ENCODE measurements at regions not wholly inside any gene's neighbourhood (a gene's known extent, or its start where the extent isn't known, plus 50 kb on each side); places are given as distances from the start of the nearest gene placed in this dataset.

- Histone ChIP-seq H3K79me1 (ENCODE audit: low read length) (no peaks in the 10 kb centered on the region), H3K4me1 (ENCODE audit: control insufficient read depth, low read depth, low read length) (no peaks in the 10 kb centered on the region), H2AK5ac (ENCODE audit: low read length) (no peak overlapping the region), H2BK5ac (ENCODE audit: low read length) (no peak overlapping the region), H2BK15ac (replicated peaks; ENCODE audit: low read depth) (no peak overlapping the region), H3K23ac (ENCODE audit: low read length) (no peak overlapping the region), H3K56ac (ENCODE audit: low read length) (no peak overlapping the region), H4K5ac (ENCODE audit: low read length) (no peak overlapping the region), H3K4me3 (ENCODE audit: low read length) (no peak overlapping the region), H3K36me3 (ENCODE audit: control insufficient read depth, insufficient read depth, low read length) (no peaks in the 10 kb centered on the region), H3K79me2 (ENCODE audit: control insufficient read depth, insufficient read depth, low read length) (no peaks in the 10 kb centered on the region), H3K4me2 (ENCODE audit: low read length) (no peak overlapping the region), H3K27me3 (ENCODE audit: insufficient read depth, low read length, poor library complexity) (no peaks in the 10 kb centered on the region), H3K18ac (ENCODE audit: low read length) (no peak overlapping the region), H4K8ac (ENCODE audit: low read depth, low read length) (no peak overlapping the region), H3K9ac (ENCODE audit: low read length) (no peak overlapping the region), H2BK120ac (ENCODE audit: low read depth, low read length) (no peak overlapping the region), H3K4ac (ENCODE audit: low read depth, low read length) (no peak overlapping the region), H3K27ac (ENCODE audit: low read depth, low read length) (no peak overlapping the region)
- no CpG with 5 or more reads among the region's 1 CpG for WGBS (ENCODE audit: extremely low coverage, insufficient coverage, low lambda C conversion rate)
- DNase-seq, result no peak
Measured at GRCh38 chr1:72781038-72781437, 498.7 kb upstream of the NEGR1 start.

GRCh38 chr1:72780212-72780611, 497.9 kb upstream of the NEGR1 start:
- no peak overlapping the region for H3K4me2 ChIP-seq (ENCODE audit: low read length)
- H3K4me1 ChIP-seq (ENCODE audit: control insufficient read depth, low read depth, low read length), result no peaks in the 10 kb centered on the region
- H4K8ac ChIP-seq (ENCODE audit: low read depth, low read length), result no peak overlapping the region
- WGBS (ENCODE audit: extremely low coverage, insufficient coverage, low lambda C conversion rate), result no CpG with 5 or more reads among the region's 1 CpG
- H3K9ac ChIP-seq (ENCODE audit: low read length), result no peak overlapping the region
- no peak overlapping the region for H3K4me3 ChIP-seq (ENCODE audit: low read length)
- H2AK5ac ChIP-seq (ENCODE audit: low read length), result no peak overlapping the region
- no peak overlapping the region for H2BK15ac ChIP-seq (replicated peaks; ENCODE audit: low read depth)
- no peak overlapping the region for H2BK5ac ChIP-seq (ENCODE audit: low read length)
- H3K79me2 ChIP-seq (ENCODE audit: control insufficient read depth, insufficient read depth, low read length), result no peaks in the 10 kb centered on the region
- H3K56ac ChIP-seq (ENCODE audit: low read length), result no peak overlapping the region
- no peak overlapping the region for H3K18ac ChIP-seq (ENCODE audit: low read length)
- H3K79me1 ChIP-seq (ENCODE audit: low read length), result no peaks in the 10 kb centered on the region
- no peak for DNase-seq
- no peak overlapping the region for H3K27ac ChIP-seq (ENCODE audit: low read depth, low read length)
- no peaks in the 10 kb centered on the region for H3K36me3 ChIP-seq (ENCODE audit: control insufficient read depth, insufficient read depth, low read length)
- H2BK120ac ChIP-seq (ENCODE audit: low read depth, low read length), result no peak overlapping the region
- H3K27me3 ChIP-seq (ENCODE audit: insufficient read depth, low read length, poor library complexity), result no peaks in the 10 kb centered on the region
- H3K4ac ChIP-seq (ENCODE audit: low read depth, low read length), result no peak overlapping the region
- no peak overlapping the region for H4K5ac ChIP-seq (ENCODE audit: low read length)
- no peak overlapping the region for H3K23ac ChIP-seq (ENCODE audit: low read length)

DNA sequence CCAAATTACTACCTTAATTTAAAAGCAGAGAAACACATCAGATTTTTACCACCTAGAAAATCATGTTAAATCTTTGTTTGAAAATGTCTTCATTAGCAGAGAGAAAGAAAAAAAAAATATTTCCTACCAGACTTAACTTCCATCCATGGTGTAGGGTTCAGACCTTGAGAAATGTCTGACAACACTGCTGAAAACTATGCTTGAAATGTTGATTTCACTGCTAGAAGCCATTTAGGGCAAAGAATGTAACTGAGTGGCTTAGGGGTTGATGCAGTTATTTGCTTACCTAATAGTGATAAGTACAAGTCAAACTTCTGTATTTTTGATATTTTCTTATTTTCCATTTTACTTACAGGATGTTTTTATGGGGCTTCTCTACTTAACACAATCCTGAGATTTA, 495.6 kb upstream of the NEGR1 start:
- no peak overlapping the region for H3K18ac ChIP-seq (ENCODE audit: low read length)
- no peak overlapping the region for H3K4me2 ChIP-seq (ENCODE audit: low read length)
- no peak overlapping the region for H3K56ac ChIP-seq (ENCODE audit: low read length)
- H3K4ac ChIP-seq (ENCODE audit: low read depth, low read length), result no peak overlapping the region
- no peak overlapping the region for H4K8ac ChIP-seq (ENCODE audit: low read depth, low read length)
- H2BK15ac ChIP-seq (replicated peaks; ENCODE audit: low read depth), result no peak overlapping the region
- H3K23ac ChIP-seq (ENCODE audit: low read length), result no peak overlapping the region
- H4K5ac ChIP-seq (ENCODE audit: low read length), result no peak overlapping the region
- H3K79me2 ChIP-seq (ENCODE audit: control insufficient read depth, insufficient read depth, low read length), result no peaks in the 10 kb centered on the region
- H2BK5ac ChIP-seq (ENCODE audit: low read length), result no peak overlapping the region
- H3K4me1 ChIP-seq (ENCODE audit: control insufficient read depth, low read depth, low read length), result no peaks in the 10 kb centered on the region
- no peak overlapping the region for H3K27ac ChIP-seq (ENCODE audit: low read depth, low read length)
- H3K27me3 ChIP-seq (ENCODE audit: insufficient read depth, low read length, poor library complexity), result no peaks in the 10 kb centered on the region
- no peak overlapping the region for H2AK5ac ChIP-seq (ENCODE audit: low read length)
- H3K79me1 ChIP-seq (ENCODE audit: low read length), result no peaks in the 10 kb centered on the region
- no peaks in the 10 kb centered on the region for H3K36me3 ChIP-seq (ENCODE audit: control insufficient read depth, insufficient read depth, low read length)
- no peak overlapping the region for H2BK120ac ChIP-seq (ENCODE audit: low read depth, low read length)
- peak; percentile 59 for DNase-seq
- no peak overlapping the region for H3K4me3 ChIP-seq (ENCODE audit: low read length)
- no peak overlapping the region for H3K9ac ChIP-seq (ENCODE audit: low read length)

DNA sequence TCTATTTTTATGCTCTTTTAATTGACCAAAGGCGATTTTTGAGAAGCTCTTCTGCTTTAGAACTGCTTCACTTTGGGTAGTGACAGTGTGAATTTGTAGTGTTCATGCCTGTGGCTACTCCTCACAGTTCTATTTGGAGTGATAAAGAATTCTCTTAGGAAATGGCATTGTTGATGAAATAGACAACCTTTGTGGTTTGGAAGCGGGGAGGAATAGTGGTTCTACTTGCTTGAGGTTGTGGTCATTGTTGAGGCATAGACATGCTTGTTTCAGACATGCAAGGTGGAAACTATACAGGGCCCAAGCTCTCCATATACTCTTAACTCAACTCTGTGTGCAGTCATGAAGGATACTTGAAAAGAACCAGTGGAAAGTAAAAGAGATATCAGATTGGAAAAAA, 481.1 kb upstream of the NEGR1 start:
- no peak overlapping the region for H3K23ac ChIP-seq (ENCODE audit: low read length)
- no peak overlapping the region for H2BK120ac ChIP-seq (ENCODE audit: low read depth, low read length)
- no peak overlapping the region for H3K9ac ChIP-seq (ENCODE audit: low read length)
- H2BK5ac ChIP-seq (ENCODE audit: low read length), result no peak overlapping the region
- H3K79me1 ChIP-seq (ENCODE audit: low read length), result no peaks in the 10 kb centered on the region
- no peaks in the 10 kb centered on the region for H3K27me3 ChIP-seq (ENCODE audit: insufficient read depth, low read length, poor library complexity)
- no peak overlapping the region for H3K18ac ChIP-seq (ENCODE audit: low read length)
- DNase-seq, result no peak
- no peak overlapping the region for H2BK15ac ChIP-seq (replicated peaks; ENCODE audit: low read depth)
- H2AK5ac ChIP-seq (ENCODE audit: low read length), result no peak overlapping the region
- H3K4me1 ChIP-seq (ENCODE audit: control insufficient read depth, low read depth, low read length), result no peaks in the 10 kb centered on the region
- no peak overlapping the region for H3K56ac ChIP-seq (ENCODE audit: low read length)
- no peak overlapping the region for H4K5ac ChIP-seq (ENCODE audit: low read length)
- no peak overlapping the region for H4K8ac ChIP-seq (ENCODE audit: low read depth, low read length)
- H3K4me3 ChIP-seq (ENCODE audit: low read length), result no peak overlapping the region
- H3K79me2 ChIP-seq (ENCODE audit: control insufficient read depth, insufficient read depth, low read length), result no peaks in the 10 kb centered on the region
- no peak overlapping the region for H3K4me2 ChIP-seq (ENCODE audit: low read length)
- no peaks in the 10 kb centered on the region for H3K36me3 ChIP-seq (ENCODE audit: control insufficient read depth, insufficient read depth, low read length)
- WGBS (ENCODE audit: extremely low coverage, insufficient coverage, low lambda C conversion rate), result no CpG with 5 or more reads among the region's 2 CpGs
- H3K4ac ChIP-seq (ENCODE audit: low read depth, low read length), result no peak overlapping the region
- H3K27ac ChIP-seq (ENCODE audit: low read depth, low read length), result no peak overlapping the region

- DNase-seq, result no peak
- Histone ChIP-seq H3K27ac (ENCODE audit: low read depth, low read length) (no peak overlapping the region), H3K4me1 (ENCODE audit: control insufficient read depth, low read depth, low read length) (no peaks in the 10 kb centered on the region), H4K5ac (ENCODE audit: low read length) (no peak overlapping the region), H4K8ac (ENCODE audit: low read depth, low read length) (no peak overlapping the region), H3K4ac (ENCODE audit: low read depth, low read length) (no peak overlapping the region), H3K23ac (ENCODE audit: low read length) (no peak overlapping the region), H3K79me2 (ENCODE audit: control insufficient read depth, insufficient read depth, low read length) (no peaks in the 10 kb centered on the region), H3K79me1 (ENCODE audit: low read length) (no peaks in the 10 kb centered on the region), H3K9ac (ENCODE audit: low read length) (no peak overlapping the region), H3K27me3 (ENCODE audit: insufficient read depth, low read length, poor library complexity) (no peaks in the 10 kb centered on the region), H3K4me2 (ENCODE audit: low read length) (no peak overlapping the region), H2BK120ac (ENCODE audit: low read depth, low read length) (no peak overlapping the region), H2AK5ac (ENCODE audit: low read length) (no peak overlapping the region), H2BK15ac (replicated peaks; ENCODE audit: low read depth) (no peak overlapping the region), H2BK5ac (ENCODE audit: low read length) (no peak overlapping the region), H3K56ac (ENCODE audit: low read length) (no peak overlapping the region), H3K36me3 (ENCODE audit: control insufficient read depth, insufficient read depth, low read length) (no peaks in the 10 kb centered on the region), H3K4me3 (ENCODE audit: low read length) (no peak overlapping the region), H3K18ac (ENCODE audit: low read length) (no peak overlapping the region)
- no CpG with 5 or more reads among the region's 3 CpGs for WGBS (ENCODE audit: extremely low coverage, insufficient coverage, low lambda C conversion rate)
Measured at GRCh38 chr1:72759486-72759885, 477.1 kb upstream of the NEGR1 start.

GRCh38 chr1:72757843-72758242, 475.5 kb upstream of the NEGR1 start:
- Histone ChIP-seq H2BK5ac (ENCODE audit: low read length) (no peak overlapping the region), H4K8ac (ENCODE audit: low read depth, low read length) (no peak overlapping the region), H3K79me2 (ENCODE audit: control insufficient read depth, insufficient read depth, low read length) (no peaks in the 10 kb centered on the region), H3K27me3 (ENCODE audit: insufficient read depth, low read length, poor library complexity) (no peaks in the 10 kb centered on the region), H2BK120ac (ENCODE audit: low read depth, low read length) (no peak overlapping the region), H3K36me3 (ENCODE audit: control insufficient read depth, insufficient read depth, low read length) (no peaks in the 10 kb centered on the region), H3K23ac (ENCODE audit: low read length) (no peak overlapping the region), H3K56ac (ENCODE audit: low read length) (no peak overlapping the region), H3K4ac (ENCODE audit: low read depth, low read length) (no peak overlapping the region), H3K18ac (ENCODE audit: low read length) (no peak overlapping the region), H2BK15ac (replicated peaks; ENCODE audit: low read depth) (no peak overlapping the region), H3K4me2 (ENCODE audit: low read length) (no peak overlapping the region), H4K5ac (ENCODE audit: low read length) (no peak overlapping the region), H3K27ac (ENCODE audit: low read depth, low read length) (no peak overlapping the region), H3K4me1 (ENCODE audit: control insufficient read depth, low read depth, low read length) (no peaks in the 10 kb centered on the region), H2AK5ac (ENCODE audit: low read length) (no peak overlapping the region), H3K4me3 (ENCODE audit: low read length) (no peak overlapping the region), H3K79me1 (ENCODE audit: low read length) (no peaks in the 10 kb centered on the region), H3K9ac (ENCODE audit: low read length) (no peak overlapping the region)
- no CpG with 5 or more reads among the region's 2 CpGs for WGBS (ENCODE audit: extremely low coverage, insufficient coverage, low lambda C conversion rate)
- no peak for DNase-seq

Data from mesendoderm (in vitro differentiated cells).